HG02678 (cell line): ENCODE measurements at regions not wholly inside any gene's neighbourhood (a gene's known extent, or its start where the extent isn't known, plus 50 kb on each side); places are given as distances from the start of the nearest gene placed in this dataset.

Experiments used
- ATAC-seq: cut with Tn5 transposase; IDR thresholded peaks from one replicate; pipeline ENCODE4 v1.9.1; 2021; ENCODE audit warnings: mild to moderate bottlenecking, moderate library complexity; ENCODE audit not compliant: unreplicated experiment

DNA sequence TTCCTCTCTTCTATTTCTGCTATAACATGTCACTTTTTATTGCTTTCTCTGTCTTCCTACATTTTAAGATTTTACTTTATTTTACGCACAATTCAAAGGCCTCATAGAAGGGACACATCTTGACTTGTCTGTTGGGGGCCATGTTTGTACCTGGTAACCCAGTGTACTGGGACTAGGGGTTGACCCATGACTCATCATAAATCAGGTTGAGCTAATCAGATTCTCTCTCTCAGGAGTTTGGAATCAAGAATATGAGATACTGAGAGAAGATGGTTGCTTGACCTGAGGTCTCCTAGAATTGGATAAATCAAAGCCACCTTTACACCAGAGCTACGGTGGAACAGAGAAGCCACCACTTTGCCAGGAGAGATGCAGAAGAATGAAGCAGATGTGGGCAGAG, 153.0 kb downstream of the UXS1 start:
- no peak for ATAC-seq

DNA sequence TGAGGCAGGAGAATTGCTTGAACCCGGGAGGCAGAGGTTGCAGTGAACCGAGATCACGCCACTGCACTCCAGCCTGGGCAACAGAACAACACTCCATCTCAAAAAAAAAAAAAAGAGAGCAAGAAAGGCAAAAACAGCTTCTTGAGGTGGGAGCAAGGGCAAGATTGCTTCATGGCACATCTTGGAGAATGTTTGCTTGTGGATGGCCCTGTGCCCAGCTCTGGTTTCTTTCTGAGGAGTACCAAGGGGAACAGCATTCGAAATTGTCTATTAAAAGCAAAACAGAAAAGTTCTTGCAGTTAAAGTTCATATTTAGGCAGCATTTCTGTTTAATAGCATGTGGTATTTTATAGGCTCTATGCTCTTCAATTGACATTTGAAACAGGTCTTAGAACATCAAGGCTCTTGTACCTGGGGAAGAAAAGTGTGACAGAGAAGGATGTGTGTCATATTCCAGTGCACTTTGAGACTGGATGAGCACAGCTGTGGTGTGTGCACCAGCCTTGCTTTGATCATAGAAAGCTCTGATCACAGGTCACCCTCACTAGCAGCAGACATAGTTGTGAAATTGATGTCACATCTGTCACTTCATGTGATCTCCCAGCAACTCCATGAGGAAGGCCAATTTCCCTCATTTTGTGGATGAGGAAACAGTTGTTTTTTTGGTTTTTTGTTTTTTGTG, 154.3 kb downstream of the UXS1 start:
- ATAC-seq = no peak

DNA sequence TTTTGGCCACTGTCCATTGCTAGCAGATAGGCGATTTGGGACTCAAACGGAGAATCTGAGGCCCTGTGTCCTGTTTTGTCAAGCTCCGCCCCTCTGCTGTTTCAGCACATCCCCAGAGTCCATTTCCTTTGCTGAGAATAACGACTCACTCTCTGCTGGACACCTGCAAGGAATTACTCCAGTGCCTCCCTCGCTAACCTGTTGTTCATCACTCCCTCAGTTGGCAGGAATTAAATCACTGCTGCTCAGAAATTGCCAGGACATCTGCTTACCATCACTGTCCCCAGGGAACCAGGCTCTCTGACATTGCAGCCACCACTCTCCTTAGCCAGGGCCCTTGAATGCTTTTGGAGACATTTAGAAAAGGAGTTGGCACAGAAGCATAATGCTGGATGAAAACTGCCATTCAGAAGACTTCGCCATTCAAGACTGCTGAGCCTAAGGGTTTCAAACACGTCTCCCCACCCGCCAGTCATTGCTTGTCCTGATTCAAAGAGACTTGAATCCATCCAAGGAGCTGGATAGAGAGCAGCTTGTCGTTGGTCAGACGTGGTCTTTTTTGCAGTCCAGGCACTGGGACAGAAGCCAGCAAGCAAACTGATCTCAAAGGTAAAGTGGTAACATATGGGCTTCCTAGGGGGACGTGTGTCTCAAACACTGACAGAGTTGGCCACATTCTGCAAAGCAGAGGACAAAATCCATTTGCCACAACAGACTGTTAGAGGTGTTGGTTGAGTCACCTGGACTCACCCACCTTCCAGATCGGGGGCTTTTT, 155.3 kb downstream of the UXS1 start:
- ATAC-seq = no peak

DNA sequence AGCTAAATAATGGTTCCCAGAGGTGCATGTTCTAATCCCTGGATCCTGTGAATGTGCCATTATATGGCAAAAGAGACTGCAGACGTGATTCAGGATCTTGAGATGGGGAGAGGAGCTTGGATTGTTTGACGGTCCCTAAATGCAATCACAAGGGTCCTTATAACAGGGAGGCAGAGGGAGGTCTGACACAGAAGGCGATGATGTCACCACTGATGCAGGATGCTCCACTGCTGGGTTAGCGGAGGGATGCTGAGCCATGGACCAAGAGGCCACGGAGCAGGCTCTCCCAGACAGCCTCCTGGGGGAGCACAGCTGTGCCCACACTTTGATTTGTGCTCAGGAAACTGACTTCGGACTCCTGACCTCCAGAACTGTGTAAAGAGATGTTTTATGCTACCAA, 156.2 kb downstream of the UXS1 start:
- no peak for ATAC-seq

DNA sequence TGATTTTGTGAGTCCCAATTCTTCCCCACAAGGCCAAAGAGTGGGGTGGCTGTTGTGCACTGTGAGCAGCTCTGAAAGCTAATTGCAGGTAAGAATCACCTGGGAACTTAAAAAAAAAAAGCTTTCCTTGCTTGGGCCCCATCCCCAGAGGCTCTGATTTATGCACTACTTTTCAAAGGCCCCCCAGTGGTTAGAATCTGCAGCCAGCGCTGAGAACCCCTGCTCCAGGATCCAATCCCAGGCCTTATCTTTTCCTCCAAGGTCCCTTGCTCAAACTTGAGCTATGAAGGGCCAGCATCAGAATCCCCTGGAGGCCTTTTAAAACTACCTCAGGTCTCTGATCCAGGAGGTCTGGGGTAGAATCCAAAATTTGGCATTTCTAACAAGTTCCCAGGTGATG, 156.8 kb downstream of the UXS1 start:
- ATAC-seq = no peak

DNA sequence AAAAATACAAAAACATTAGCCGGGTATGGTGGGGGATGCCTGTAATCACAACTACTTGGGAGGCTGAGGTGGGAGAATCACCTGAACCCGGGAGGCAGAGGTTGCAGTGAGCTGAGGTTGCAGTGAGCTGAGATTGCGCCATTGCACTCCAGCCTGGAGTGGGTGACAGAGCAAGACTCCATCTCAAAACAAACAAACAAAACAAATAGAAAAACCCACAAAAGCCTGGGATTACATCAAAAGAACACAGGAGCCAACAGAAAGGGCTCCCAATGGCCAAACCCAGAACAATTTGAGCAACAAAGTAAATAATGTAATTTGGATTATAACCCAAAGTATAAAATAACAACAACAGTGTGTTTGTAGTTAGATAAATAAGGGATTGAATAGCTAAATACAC, 159.8 kb downstream of the UXS1 start:
- ATAC-seq = no peak

DNA sequence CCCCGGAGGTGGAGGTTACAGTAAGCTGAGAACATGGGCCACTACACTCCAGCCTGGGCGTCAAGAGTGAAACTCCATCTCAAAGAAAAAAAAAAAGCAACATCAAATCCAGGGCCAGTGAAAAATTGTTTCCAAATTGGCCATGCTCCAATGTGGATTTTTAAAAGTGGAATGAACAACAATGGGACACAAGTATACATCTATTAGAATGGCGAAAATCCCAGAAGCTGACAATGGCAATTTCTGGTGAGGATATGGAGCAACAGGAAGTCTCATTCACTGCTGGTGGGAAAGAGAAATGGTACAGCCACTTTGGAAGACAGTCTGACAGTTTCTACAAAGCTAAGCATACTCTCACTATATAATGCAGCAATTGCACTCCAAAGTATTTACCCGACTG, 161.4 kb downstream of the UXS1 start:
- ATAC-seq = no peak

DNA sequence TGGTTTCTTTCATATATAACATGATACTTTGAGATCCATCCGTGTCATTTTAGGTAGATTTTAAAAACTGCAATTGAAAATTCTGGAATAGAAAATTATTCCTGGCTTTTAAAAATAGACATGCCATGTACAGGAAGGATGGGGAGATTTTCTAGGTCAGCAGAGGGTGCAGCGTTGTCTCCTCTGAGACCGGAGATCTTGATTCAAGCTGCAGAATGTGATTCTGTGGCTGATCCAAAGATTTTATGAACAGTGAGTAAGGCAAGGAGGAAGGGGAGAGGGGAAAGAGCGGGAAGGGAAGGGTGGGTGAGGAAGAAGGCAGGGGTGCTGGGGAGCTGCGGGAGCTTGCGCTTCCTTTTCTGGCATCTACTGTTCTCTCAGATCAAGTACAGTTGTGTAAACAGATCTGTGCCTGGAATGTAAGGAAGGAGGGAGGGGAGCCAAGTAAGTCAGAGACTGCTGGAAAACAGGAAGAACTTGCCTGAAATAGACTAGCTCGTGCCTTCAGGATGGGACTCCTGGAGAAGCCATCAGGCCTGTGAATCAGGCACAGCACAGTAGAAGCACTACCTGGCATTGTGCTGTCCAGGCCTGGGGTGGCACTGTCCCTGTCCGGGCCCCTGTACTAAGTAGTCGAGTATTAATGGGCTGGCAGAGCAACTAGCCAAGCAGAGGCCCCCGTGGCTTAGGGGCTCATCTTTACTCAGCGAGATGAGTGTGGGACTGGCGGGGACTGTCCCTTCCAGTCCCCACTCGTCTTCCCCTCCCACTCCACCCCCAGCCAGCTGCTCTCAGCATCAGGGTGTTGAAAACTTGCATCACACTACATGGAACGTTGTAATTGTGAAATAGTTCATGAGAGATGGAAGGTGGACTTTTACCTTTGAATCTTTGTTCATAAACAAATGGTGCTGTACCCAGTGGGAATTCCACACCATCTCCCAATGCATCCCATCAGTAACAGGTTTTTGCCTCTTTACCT, 163.5 kb downstream of the UXS1 start:
- ATAC-seq = peak; percentile 85

DNA sequence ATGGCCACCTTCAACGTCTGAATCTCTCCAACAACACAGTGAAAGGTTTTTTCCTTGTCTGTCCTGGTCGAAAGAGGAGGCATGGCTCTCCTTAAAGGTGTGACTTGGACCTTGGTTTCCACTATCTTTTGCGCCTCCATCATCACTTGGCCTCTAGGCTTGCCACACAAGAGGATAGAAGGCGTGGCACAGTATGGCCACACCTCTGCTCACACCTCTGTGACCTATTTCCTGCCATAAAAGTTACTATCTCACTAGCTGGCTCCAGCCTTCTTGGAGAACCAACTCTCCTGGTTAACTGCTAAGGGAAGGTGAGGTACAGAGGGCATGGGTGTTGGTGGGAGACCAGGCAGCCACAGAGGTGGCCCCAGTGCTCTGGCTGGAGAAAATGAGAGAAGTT, 165.9 kb downstream of the UXS1 start:
- ATAC-seq = no peak

DNA sequence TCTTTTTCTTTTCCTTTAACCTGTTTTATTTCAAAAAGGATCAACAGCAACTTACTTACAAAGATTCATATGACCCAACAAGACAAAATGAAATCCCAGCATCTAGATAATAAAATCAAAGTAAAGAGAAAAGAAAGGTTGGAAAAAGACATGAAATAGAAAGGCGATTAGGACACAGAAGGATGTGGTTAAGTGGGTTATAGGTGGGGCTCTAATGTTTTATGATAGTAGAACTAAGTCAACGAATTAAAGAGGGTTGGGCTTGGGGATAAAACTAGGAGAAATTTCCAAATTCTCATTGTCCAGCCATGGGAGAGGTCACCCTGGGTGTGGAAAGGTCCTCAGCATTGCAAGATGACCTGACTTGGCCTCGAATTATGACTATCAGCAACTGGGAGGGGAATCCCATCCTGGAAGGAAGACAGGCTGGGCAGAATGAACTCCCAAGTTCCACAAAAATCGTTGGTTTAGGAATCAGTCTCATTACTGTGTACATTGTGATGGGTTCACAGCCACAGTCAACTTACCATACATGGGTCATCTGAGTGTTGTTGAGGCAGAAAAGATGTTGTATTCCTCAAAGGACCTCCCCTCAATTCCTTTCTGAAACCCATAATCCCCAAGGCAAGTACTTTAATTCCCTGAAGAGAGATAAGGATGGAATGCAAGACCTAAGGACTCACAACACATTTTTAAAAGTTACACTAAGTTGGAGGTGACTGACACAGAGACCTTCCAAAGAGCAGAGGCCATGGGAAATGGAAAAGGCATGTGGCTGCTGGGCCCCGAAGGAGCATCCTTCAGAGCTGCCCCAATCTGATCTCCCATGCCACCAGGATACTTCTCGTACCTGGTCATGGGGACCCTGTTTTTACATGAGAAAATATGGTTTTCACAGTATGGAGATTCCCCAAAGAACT, 167.6 kb downstream of the UXS1 start:
- ATAC-seq = no peak

DNA sequence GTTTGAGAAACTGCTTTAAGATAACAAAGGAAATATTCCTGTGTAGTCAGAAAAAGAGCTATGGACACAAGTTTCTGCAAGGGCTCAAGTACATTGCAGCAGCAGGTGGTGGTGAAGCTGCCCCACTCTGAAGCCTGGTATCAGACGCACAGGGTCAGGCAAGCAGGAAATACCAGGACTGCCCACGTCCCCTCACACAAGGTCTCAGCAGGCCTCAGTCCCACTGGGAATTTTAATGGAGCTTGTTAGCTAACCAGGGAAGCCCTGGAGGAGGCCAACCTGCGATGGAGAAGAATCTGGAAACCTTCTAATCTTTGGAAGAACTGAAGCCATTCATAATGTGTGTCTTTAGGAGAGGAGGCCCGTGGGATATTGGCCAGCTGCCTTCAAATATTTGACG, 168.3 kb downstream of the UXS1 start:
- ATAC-seq = no peak

DNA sequence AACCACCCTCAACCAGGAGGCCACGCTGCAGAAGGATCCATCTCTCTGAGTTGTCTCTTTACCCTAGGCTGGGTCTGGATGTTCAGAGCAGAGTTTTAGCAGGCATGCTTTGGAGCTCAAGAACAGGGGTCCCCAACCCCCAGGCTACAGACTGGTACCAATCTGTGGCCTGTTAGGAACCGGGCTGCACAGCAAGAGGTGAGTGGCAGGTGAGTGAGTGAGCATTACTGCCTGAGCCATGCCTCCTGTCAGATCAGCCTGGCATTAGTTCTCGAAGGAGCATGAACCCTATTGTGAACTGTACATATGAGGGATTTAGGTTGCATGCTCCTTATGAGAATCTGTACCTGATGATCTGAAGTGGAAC, 172.5 kb downstream of the UXS1 start:
- ATAC-seq = no peak

DNA sequence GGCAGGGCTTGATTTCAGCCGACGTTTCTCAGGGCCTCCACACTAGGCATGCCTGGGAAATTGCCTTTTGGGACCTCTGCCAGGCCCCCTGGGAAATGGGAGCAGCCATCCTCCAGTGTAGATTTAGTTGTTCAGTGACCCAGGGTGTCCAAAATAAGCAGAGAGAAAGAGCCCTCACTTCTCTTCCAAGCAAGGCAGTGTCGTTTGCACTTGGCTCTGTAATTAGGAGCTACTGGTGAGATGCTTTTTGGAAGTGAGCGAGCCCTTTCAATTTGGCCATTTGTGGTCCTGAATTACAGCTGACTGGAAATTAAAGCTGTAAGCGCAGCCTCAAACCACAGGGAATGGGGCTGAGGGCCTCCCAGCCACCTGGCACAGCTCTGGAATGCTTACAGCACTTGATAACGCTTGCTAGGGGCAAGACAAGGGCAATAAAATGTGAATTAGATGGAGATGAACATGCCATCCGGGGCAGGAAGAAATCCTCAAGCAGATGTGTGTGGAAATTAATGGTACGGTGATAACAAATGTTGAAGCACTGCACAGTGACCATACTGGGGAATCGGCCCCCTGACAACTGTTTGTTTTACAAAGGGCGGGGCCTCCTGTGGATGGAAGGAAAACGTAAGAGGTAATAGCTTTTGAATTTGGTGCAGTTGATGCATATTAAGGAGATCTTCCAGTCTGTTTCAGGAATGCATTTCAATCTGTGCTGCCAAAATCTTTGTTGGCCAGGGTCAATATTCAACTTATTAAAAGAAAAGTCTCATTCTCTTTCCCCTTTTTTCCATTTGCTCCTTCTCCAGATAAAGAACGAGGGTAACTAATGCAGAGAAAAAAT, 173.1 kb downstream of the UXS1 start:
- no peak for ATAC-seq

DNA sequence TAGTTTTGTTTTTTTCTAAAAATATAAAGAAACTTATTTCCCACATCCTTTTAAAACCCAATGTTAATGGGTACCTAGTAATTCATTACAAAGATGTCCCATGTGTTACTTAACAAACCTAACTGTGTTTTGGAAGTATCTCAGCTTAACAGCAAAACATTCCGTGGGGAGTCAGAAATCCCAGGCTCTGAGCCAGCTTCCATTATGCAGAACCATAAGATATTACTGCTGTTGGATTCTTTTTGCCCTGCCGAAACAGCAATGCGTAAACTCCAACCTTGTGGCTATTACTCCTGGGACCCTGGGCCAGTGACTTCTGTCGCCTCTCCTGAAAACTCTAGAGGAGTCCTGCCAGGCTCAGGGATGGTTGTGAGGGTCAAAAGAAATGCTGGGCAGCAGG, 174.1 kb downstream of the UXS1 start:
- ATAC-seq = no peak

DNA sequence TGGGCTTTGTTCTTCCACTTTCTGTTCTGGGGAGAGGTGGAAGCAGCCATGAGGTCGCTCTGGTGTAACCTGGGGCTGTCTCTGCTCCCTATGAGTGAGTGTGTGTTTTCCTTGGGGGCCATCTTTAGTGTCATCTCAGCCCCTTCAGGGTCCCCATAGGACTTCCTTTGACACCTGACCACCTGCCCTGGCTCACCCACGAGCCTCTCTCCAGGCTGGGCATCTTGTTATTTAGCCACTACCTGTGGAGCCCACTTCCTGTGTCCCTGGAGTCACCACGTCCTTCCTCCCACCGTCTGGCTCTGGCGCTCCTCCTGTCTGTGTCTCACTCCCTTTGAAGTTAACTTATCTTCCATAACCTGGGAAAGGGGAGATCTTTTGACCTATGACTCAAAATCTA, 176.0 kb downstream of the UXS1 start:
- no peak for ATAC-seq

DNA sequence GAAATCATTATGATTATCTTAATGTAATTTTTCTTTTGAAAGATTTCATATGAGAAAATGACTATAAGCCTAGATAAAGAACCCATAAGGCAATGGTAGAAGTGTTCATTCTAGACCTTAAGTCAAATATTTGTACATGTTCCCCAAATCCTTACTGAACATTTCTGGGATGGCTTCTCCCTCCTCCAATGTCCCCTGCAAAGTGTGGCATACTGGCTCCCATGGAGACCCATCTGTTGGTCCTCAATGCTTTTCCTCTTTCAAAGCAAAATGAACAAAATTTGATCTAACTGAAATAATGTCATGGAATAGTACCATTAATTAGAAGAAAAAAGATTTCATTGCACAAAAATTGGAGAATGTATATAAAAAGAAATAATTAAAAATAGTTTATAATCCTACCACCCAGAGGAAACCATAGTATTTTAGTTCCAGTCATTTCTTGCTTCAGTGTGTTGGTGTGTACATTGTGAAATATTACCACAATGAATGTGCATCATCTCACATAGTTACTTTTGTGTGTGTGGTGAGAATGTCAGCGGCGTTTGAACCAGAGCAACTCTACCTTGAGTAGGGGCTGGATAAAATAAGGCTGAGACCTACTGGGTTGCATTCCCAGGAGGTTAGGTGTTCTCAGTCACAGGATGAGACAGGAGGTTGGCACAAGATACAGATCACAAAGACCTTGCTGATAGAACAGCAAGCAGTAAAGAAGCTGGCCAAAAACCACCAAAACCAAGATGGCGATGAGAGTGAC, 181.3 kb downstream of the UXS1 start:
- ATAC-seq = no peak

DNA sequence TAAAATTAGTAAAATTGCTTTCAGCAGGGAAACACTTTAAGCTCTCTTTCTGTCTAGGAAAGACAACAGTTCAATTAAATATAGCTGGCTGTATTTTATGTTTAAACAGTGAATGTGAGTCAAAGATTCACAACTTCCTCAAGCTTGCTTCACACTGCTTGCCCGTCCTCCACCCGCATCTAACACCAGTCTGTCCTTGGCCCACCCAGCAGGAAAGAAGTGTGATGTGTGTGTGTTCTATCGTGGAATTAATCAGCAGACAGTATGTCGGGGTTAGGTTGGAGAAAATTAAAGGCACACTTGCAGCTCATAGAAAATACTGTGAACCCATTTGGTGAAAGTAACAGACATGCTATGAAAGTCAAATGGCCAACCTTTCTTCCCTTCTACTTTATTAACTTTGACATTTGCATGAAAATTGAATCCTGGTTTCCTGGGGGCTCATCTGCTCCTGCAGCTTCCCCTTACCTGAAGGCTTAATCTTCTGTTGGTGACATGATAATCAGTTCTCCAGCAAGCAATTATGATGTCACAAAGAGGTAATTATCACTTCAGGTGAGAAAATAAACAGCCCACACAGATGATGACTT, 182.0 kb downstream of the UXS1 start:
- ATAC-seq = no peak

DNA sequence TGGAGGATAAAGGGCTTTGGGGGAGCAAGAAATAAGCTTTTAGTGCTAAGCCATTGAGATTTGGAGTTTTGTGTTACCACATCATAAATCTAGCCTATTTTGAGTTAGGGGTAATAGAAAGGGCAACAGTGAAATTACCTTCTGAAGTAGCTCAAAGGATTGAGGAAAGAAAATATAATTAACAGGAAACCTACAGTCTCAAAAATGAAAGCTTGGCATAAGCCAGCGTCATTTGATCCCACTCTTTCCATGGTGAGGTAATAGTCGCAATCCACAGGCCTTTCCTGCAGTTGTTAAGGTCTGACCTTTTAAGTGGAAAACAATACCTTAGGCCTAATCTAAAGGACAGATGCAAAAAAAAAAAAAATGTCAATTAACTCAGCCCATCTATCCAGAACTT, 182.7 kb downstream of the UXS1 start:
- ATAC-seq = no peak
